H9 (cell line): ENCODE measurements at regions not wholly inside any gene's neighbourhood (a gene's known extent, or its start where the extent isn't known, plus 50 kb on each side); places are given as distances from the start of the nearest gene placed in this dataset.

Experiments used
- DNase-seq: peaks from one replicate; pipeline ENCODE4 v3.0.0-alpha.2; 2017
- H2AFZ ChIP-seq: one replicate; pipeline ENCODE4 v1.6.1; 2013; ENCODE audit warnings: mild to moderate bottlenecking, low read length, control low read depth, moderate library complexity
- H2AK5ac ChIP-seq: 2 replicates; pipeline ENCODE4 v1.6.1; 2013; ENCODE audit warnings: low read length, control low read depth, mixed read lengths; ENCODE audit not compliant: insufficient read length
- H2BK120ac ChIP-seq: one replicate; pipeline ENCODE4 v1.6.1; 2013; ENCODE audit warnings: low read depth, mild to moderate bottlenecking, low read length, control low read depth, inconsistent platforms; ENCODE audit not compliant: poor library complexity, severe bottlenecking
- H2BK12ac ChIP-seq: 2 replicates; pipeline ENCODE4 v1.6.1; 2013; ENCODE audit warnings: low read length, control low read depth, mixed read lengths, low read depth; ENCODE audit not compliant: insufficient read length
- H2BK15ac ChIP-seq: 2 replicates; pipeline ENCODE4 v1.6.1; 2013; ENCODE audit warnings: low read depth, low read length, control low read depth
- H2BK20ac ChIP-seq: one replicate; pipeline ENCODE4 v1.6.1; 2013; ENCODE audit warnings: low read depth, mild to moderate bottlenecking, low read length, control low read depth, inconsistent platforms; ENCODE audit not compliant: poor library complexity, severe bottlenecking
- H2BK5ac ChIP-seq: 2 replicates; pipeline ENCODE4 v1.6.1; 2013; ENCODE audit warnings: low read length, control low read depth, mixed read lengths; ENCODE audit not compliant: insufficient read length
- H3K14ac ChIP-seq: 2 replicates; pipeline ENCODE4 v1.6.1; 2013; ENCODE audit warnings: low read length, control low read depth; ENCODE audit not compliant: insufficient read depth
- H3K18ac ChIP-seq: 2 replicates; pipeline ENCODE4 v1.6.1; 2013; ENCODE audit warnings: low read depth, mild to moderate bottlenecking, mixed read lengths, low read length, control low read depth; ENCODE audit not compliant: insufficient read length
- H3K23ac ChIP-seq: 2 replicates; pipeline ENCODE4 v1.6.1; 2013; ENCODE audit warnings: low read length, control low read depth, mixed read lengths, low read depth; ENCODE audit not compliant: insufficient read length
- H3K23me2 ChIP-seq: 2 replicates; pipeline ENCODE4 v1.6.1; 2013; ENCODE audit warnings: low read depth, mild to moderate bottlenecking, mixed read lengths, low read length, control low read depth; ENCODE audit not compliant: insufficient read length, poor library complexity, severe bottlenecking
- H3K27ac ChIP-seq: 2 replicates; pipeline ENCODE4 v1.5.1; 2013; ENCODE audit warnings: low read length, control low read depth, mixed read lengths, low read depth; ENCODE audit not compliant: insufficient read length
- H3K27me3 ChIP-seq: 2 replicates; pipeline ENCODE4 v1.6.1; 2013; ENCODE audit warnings: low read length, control low read depth, inconsistent platforms; ENCODE audit not compliant: insufficient read depth
- H3K4ac ChIP-seq: 2 replicates; pipeline ENCODE4 v1.6.1; 2013; ENCODE audit warnings: low read depth, mild to moderate bottlenecking, control low read depth, inconsistent platforms, low read length, moderate library complexity
- H3K4me1 ChIP-seq: 2 replicates; pipeline ENCODE4 v1.6.1; 2013; ENCODE audit warnings: low read length, control low read depth, inconsistent platforms; ENCODE audit not compliant: insufficient read depth
- H3K4me2 ChIP-seq: 2 replicates; pipeline ENCODE4 v1.6.1; 2013; ENCODE audit warnings: low read length, control low read depth, mixed read lengths; ENCODE audit not compliant: insufficient read length, insufficient read depth
- H3K56ac ChIP-seq: 2 replicates; pipeline ENCODE4 v1.6.1; 2013; ENCODE audit warnings: low read depth, mild to moderate bottlenecking, mixed read lengths, low read length, control low read depth; ENCODE audit not compliant: insufficient read length
- H3K79me1 ChIP-seq: 2 replicates; pipeline ENCODE4 v1.6.1; 2013; ENCODE audit warnings: low read depth, mild to moderate bottlenecking, moderate library complexity, low read length, control low read depth, inconsistent platforms; ENCODE audit not compliant: insufficient read depth, poor library complexity, severe bottlenecking
- H3K79me2 ChIP-seq: 2 replicates; pipeline ENCODE4 v1.6.1; 2013; ENCODE audit warnings: low read length, control low read depth, inconsistent platforms; ENCODE audit not compliant: insufficient read depth
- H3K9ac ChIP-seq: 2 replicates; pipeline ENCODE4 v1.6.1; 2013; ENCODE audit warnings: low read length, control low read depth, mixed read lengths; ENCODE audit not compliant: insufficient read length; ENCODE audit errors: extremely low read depth
- H3K9me3 ChIP-seq: one replicate; pipeline ENCODE4 v1.6.1; 2013; ENCODE audit warnings: low read depth, low read length, inconsistent platforms; ENCODE audit not compliant: control insufficient read depth
- H3T11ph ChIP-seq: one replicate; pipeline ENCODE4 v1.6.1; 2013; ENCODE audit warnings: mild to moderate bottlenecking, low read length, control low read depth, inconsistent platforms
- H4K20me1 ChIP-seq: one replicate; pipeline ENCODE4 v1.6.1; 2013; ENCODE audit not compliant: control insufficient read depth, insufficient read length, insufficient read depth
- H4K5ac ChIP-seq: 2 replicates; pipeline ENCODE4 v1.6.1; 2013; ENCODE audit warnings: low read depth, mild to moderate bottlenecking, mixed read lengths, low read length, control low read depth; ENCODE audit not compliant: insufficient read length
- H4K8ac ChIP-seq: replicated peaks from 2 replicates; pipeline ENCODE4 v1.6.1; 2013; ENCODE audit warnings: low read length, control low read depth, mixed read lengths, low read depth; ENCODE audit not compliant: insufficient read length
- H4K91ac ChIP-seq: 2 replicates; pipeline ENCODE4 v1.6.1; 2013; ENCODE audit warnings: low read depth, mild to moderate bottlenecking, moderate library complexity, mixed read lengths, low read length, control low read depth; ENCODE audit not compliant: insufficient read length
- H3K27ac Mint-ChIP-seq, 3 experiments: 2 replicates in 2 of 3; 3 replicates in 1 of 3; pipeline ENCODE4 v1.8.0; 2020 to 2021; ENCODE audit warnings: mixed read lengths in 3 of 3, mild to moderate bottlenecking in 1 of 3, moderate library complexity in 1 of 3
- H3K27me3 Mint-ChIP-seq: 2 replicates; pipeline ENCODE4 v1.8.0; 2021; ENCODE audit warnings: low read depth, mild to moderate bottlenecking, moderate library complexity, mixed read lengths
- H3K36me3 Mint-ChIP-seq, 3 experiments: 2 replicates in 2 of 3; 3 replicates in 1 of 3; pipeline ENCODE4 v1.8.0; 2020 to 2021; ENCODE audit warnings: low read depth in 3 of 3, mixed read lengths in 3 of 3; ENCODE audit not compliant: insufficient read depth in 1 of 3
- H3K4me1 Mint-ChIP-seq, 2 experiments: 2 replicates each; pipeline ENCODE4 v1.8.0; 2020; ENCODE audit warnings: mixed read lengths in 2 of 2
- H3K4me3 Mint-ChIP-seq, 2 experiments: 2 replicates in 1 of 2; 3 replicates in 1 of 2; pipeline ENCODE4 v1.8.0; 2020 to 2021; ENCODE audit warnings: mild to moderate bottlenecking in 2 of 2, mixed read lengths in 2 of 2, moderate library complexity in 1 of 2
- H3K9me3 Mint-ChIP-seq, 2 experiments: 2 replicates in 1 of 2; 3 replicates in 1 of 2; pipeline ENCODE4 v1.8.0; 2020; ENCODE audit warnings: mild to moderate bottlenecking in 2 of 2, mixed read lengths in 2 of 2, moderate library complexity in 1 of 2
- CTCF ChIP-seq: fragments of 200-600 bp; sonication (generic); conservative IDR thresholded peaks from 3 replicates; pipeline ENCODE4 v1.8.0; 2021; ENCODE audit warnings: antibody characterized with exemption, mild to moderate bottlenecking
- WGBS: extraction: QIAGEN DNeasy Blood & Tissue Kit; methylation state at CpG from one replicate; pipeline ENCODE4 v1.1.7; 2013; ENCODE audit warnings: missing lambda C conversion rate, low lambda C conversion rate, mixed read lengths; ENCODE audit not compliant: insufficient read length; ENCODE audit errors: extremely low coverage; 5-methylcytosine and 5-hydroxymethylcytosine counted together

DNA sequence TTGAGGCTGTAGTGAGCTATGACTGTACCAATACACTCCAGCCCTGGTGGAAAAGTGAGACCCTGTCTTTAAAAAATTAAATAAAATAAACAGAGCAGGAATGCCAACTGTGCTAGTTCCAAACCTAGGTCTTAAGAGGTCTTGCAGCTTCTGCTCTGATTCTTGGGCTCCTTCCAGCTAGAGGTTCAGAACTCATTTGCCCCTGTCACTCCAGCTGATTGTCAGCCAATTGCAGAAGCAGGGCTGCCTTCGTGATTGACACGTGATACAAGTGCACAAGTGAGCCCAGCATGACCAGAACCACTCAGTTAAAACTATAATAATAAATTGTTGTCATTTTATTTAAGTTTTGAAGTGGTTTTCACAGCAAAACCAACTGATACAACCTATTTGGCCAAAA is 298.4 kb downstream of the USP25 start:
- Histone ChIP-seq H2BK15ac (no peak overlapping the region), H3K9ac (no peak overlapping the region), H3K27ac (no peak overlapping the region), H3K9me3 (no peaks in the 10 kb centered on the region), H2AK5ac (no peak overlapping the region), H4K5ac (no peak overlapping the region), H4K91ac (no peak overlapping the region), H4K20me1 (no peaks in the 10 kb centered on the region), H3K18ac (no peak overlapping the region), H2BK12ac (no peak overlapping the region), H3K4me2 (no peak overlapping the region), H3K79me2 (no peaks in the 10 kb centered on the region), H3K23ac (no peak overlapping the region), H3K56ac (no peak overlapping the region), H3K14ac (no peak overlapping the region), H3K4me1 (no peaks in the 10 kb centered on the region), H3T11ph (no peak overlapping the region), H3K79me1 (no peaks in the 10 kb centered on the region), H4K8ac (no peak overlapping the region), H2AFZ (no peak overlapping the region), H3K27me3 (no peaks in the 10 kb centered on the region; the same call in 1 of the 2 replicates), H2BK5ac (no peak overlapping the region), H2BK120ac (no peak overlapping the region), H3K23me2 (no peaks in the 10 kb centered on the region), H3K4ac (no peak overlapping the region), H2BK20ac (no peak overlapping the region)
- TF ChIP-seq CTCF: no peak
- Mint-ChIP-seq H3K27me3 (no peaks in the 10 kb centered on the region), H3K27ac (no peak overlapping the region), H3K9me3 (no peaks in the 10 kb centered on the region; a peak in 1 of 5 replicates), H3K36me3 (no peaks in the 10 kb centered on the region), H3K4me1 (no peaks in the 10 kb centered on the region), H3K4me3 (no peak overlapping the region)
- no CpG with 5 or more reads among the region's 2 CpGs for WGBS
- DNase-seq: no peak
